Body of pancreas (tissue), 4 donors: ENCODE measurements at regions not wholly inside any gene's neighbourhood (a gene's known extent, or its start where the extent isn't known, plus 50 kb on each side); places are given as distances from the start of the nearest gene placed in this dataset.

Experiments used
- ATAC-seq: fragments of 150-250 bp; one replicate; pipeline ENCODE4 v1.9.1; 2016
- DNase-seq, 4 donors: peaks; one replicate each; pipeline ENCODE4 v3.0.0-alpha.2; 2019
- H3K27ac ChIP-seq, 4 donors: fragments of 200-600 bp; sonication (generic); 1 replicate in 3 of 4; 2 replicates in 1 of 4; pipeline versions ENCODE4 v1.5.1 to v1.6.1; 2016 to 2019; ENCODE audit warnings: mild to moderate bottlenecking in 1 of 4, mixed read lengths in 1 of 4, moderate library complexity in 1 of 4
- H3K27me3 ChIP-seq, 2 donors: fragments of 200-600 bp; sonication (generic); one replicate each; pipeline ENCODE4 v1.6.0; 2016; ENCODE audit warnings: mild to moderate bottlenecking in 1 of 2
- H3K36me3 ChIP-seq, 2 donors: fragments of 200-600 bp; sonication (generic); replicated peaks in 1 of 2; 2 replicates each; pipeline ENCODE4 v1.5.1; 2016; ENCODE audit warnings: low read depth in 2 of 2; ENCODE audit not compliant: insufficient read depth in 1 of 2
- H3K4me1 ChIP-seq: fragments of 200-600 bp; sonication (generic); one replicate; pipeline ENCODE4 v1.6.0; 2016
- H3K4me3 ChIP-seq, 2 donors: fragments of 200-600 bp; sonication (generic); 1 replicate in 1 of 2; 2 replicates in 1 of 2; pipeline ENCODE4 v1.5.1; 2016 to 2019
- H3K9me3 ChIP-seq, 3 donors: fragments of 200-600 bp; sonication (generic); 1 replicate in 2 of 3; 2 replicates in 1 of 3; pipeline ENCODE4 v1.5.1; 2016
- POLR2A ChIP-seq, 3 donors: fragments of 450-650 bp; IDR thresholded peaks; one replicate each; pipeline ENCODE4 v1.6.1; 2016; ENCODE audit warnings: antibody characterized with exemption in 3 of 3, mild to moderate bottlenecking in 2 of 3
- WGBS, 2 donors: methylation state at CpG; one replicate each; pipeline ENCODE4 v1.1.5; 2017; 5-methylcytosine and 5-hydroxymethylcytosine counted together
- intact Hi-C: fragments of 100-400 bp; cut with DNase I; formaldehyde crosslinking; loops from one replicate; pipeline ENCODE4 v1.15.1; 2023
- TF ChIP-seq, protein P1 (sequence below), 7 experiments: fragments of 450-650 bp in 4 of 7; fragments of 200-600 bp in 3 of 7; sonication (generic) in 3 of 7; IDR thresholded peaks; one replicate each; pipeline ENCODE4 v1.5.1; 2016 to 2019; ENCODE audit warnings: antibody characterized with exemption in 7 of 7

DNA sequence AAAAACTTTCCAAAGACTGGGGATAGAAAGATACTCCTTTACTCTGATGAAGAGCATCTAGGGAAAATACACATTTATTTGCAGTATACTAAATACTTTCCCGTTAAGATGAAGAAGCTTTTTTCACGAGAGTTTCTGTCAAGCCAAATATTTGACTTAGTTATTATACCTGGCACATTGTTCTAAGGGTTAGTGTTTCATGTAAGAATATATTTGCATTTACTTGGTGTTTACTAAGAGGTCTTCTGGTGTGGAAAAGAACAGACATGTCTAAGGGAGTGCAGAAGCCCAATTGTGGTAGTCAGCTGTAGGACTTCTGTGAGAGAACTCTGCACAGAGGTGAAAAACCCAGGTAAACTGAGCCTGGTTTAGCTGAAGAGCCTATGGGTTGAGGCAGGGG lies 457.6 kb upstream of the SOX11 start:
- H3K27ac ChIP-seq: no peak overlapping the region
- DNase-seq (no peak), ATAC-seq (no peak)
- no peak for TF ChIP-seq POLR2A (IDR thresholded peaks at IDR 0.05)
- TF ChIP-seq, protein P1, sequence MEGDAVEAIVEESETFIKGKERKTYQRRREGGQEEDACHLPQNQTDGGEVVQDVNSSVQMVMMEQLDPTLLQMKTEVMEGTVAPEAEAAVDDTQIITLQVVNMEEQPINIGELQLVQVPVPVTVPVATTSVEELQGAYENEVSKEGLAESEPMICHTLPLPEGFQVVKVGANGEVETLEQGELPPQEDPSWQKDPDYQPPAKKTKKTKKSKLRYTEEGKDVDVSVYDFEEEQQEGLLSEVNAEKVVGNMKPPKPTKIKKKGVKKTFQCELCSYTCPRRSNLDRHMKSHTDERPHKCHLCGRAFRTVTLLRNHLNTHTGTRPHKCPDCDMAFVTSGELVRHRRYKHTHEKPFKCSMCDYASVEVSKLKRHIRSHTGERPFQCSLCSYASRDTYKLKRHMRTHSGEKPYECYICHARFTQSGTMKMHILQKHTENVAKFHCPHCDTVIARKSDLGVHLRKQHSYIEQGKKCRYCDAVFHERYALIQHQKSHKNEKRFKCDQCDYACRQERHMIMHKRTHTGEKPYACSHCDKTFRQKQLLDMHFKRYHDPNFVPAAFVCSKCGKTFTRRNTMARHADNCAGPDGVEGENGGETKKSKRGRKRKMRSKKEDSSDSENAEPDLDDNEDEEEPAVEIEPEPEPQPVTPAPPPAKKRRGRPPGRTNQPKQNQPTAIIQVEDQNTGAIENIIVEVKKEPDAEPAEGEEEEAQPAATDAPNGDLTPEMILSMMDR (IDR thresholded peaks at IDR 0.05): no peak
- 41 to 47% methylated on average over 2 of the region's 2 CpGs for WGBS, 2 donors
- intact Hi-C loops: no loop called here
- no peaks in the 10 kb centered on the region for H3K4me1 ChIP-seq
- H3K27me3 ChIP-seq: no peaks in the 10 kb centered on the region
- no peaks in the 10 kb centered on the region for H3K9me3 ChIP-seq
- H3K36me3 ChIP-seq: no peaks in the 10 kb centered on the region
- H3K4me3 ChIP-seq: no peak overlapping the region

DNA sequence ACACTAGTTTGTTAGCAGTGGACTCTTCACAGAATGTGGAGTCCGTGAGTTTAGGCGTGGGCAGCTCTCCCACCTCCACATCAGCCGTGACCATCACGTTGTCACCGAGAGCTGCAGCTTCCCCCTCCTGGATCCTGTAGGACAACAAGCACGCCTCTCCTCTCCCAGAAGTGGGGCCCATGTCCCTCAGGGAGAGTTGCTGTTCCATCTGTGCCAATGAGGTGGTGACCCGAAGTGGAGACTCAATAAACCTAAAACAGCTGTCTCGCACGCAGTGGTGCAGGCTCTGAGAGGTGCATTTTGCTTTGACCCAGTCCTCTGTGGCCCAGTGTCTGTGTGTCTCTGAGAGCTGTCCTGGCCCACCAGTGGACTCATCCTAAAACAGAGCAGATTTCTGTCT lies 456.5 kb upstream of the SOX11 start:
- no peak for DNase-seq
- intact Hi-C loops: no loop called here
- 71 to 82% methylated on average over 9 of the region's 9 CpGs for WGBS, 2 donors

DNA sequence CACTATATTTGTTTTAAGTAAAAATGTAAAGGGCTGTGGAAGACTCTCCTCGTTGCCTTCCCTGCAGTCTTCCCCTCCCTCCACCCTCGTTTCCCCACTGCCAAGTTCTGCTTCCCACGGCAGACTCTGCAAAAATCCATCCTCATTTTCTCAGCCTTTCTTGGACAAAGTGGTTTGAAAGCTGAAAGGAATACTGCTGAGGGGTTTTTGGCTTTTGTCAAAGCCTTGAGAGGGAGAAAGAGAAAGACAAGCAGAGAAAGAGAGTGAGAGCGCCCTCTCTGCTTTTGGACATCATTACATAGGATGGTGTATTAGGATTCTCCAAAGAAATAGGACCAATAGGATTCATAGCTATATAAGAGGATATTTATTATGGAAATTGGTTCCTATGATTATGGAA lies 455.9 kb upstream of the SOX11 start:
- no peak for TF ChIP-seq POLR2A (IDR thresholded peaks at IDR 0.05)
- TF ChIP-seq, protein P1 (IDR thresholded peaks at IDR 0.05): no peak
- no peaks in the 10 kb centered on the region for H3K27me3 ChIP-seq
- no peaks in the 10 kb centered on the region for H3K4me1 ChIP-seq
- no peaks in the 10 kb centered on the region for H3K36me3 ChIP-seq
- no peak overlapping the region for H3K27ac ChIP-seq
- H3K4me3 ChIP-seq: no peak overlapping the region
- no peaks in the 10 kb centered on the region for H3K9me3 ChIP-seq
- DNase-seq (no peak), ATAC-seq (no peak)
- intact Hi-C loops: no loop called here
- WGBS, 2 donors: 34 to 39% methylated on average over 4 of the region's 4 CpGs

More for the DNA sequence above, 456.5 kb upstream of the SOX11 start:
- no peaks in the 10 kb centered on the region for H3K9me3 ChIP-seq
- no peak overlapping the region for H3K4me3 ChIP-seq
- no peak overlapping the region for H3K27ac ChIP-seq
- no peaks in the 10 kb centered on the region for H3K36me3 ChIP-seq
- no peaks in the 10 kb centered on the region for H3K27me3 ChIP-seq
- no peaks in the 10 kb centered on the region for H3K4me1 ChIP-seq
- no peak for ATAC-seq
- TF ChIP-seq POLR2A (IDR thresholded peaks at IDR 0.05): no peak
- TF ChIP-seq, protein P1 (IDR thresholded peaks at IDR 0.05): no peak

DNA sequence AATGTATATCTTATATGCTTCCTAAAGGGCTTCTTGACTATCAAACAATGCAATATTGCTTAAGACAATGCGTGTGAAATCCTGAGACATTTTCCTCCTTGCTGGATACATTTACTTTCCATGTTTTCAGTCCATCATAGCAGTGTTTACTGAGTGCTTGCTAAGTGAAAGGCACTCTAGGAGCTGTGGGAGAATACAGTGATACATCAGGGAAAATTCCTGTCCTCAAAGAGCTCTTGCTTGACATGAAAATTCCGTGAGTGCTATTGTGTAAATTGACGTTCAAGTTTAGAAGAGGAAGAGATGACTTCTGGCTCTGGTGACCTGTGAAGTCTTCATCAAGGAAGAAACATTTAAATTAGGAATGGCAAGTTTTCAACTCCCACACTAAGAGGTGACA lies 449.4 kb upstream of the SOX11 start:
- intact Hi-C loops: no loop called here

DNA sequence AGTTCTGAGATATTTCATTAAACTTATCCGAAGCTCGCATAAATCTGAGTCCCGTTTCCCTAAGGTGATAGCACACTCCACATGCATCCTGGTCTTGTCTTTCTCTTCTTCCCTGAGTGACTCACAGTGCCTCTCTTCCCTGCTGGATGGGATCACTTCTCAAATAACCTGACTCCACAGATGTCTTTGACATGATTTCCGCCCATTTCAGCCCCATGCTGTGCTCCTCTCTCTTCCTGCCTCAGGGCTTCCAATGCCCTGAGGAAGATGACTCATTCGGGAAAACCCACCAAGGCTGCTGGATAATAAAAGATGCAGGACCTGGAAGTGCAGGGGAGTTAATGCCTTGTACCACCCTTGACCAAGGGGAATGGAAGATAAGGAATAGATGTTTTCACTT lies 441.7 kb upstream of the SOX11 start:
- ATAC-seq (no peak), DNase-seq (no peak)
- Histone ChIP-seq H3K27me3 (no peaks in the 10 kb centered on the region), H3K4me1 (no peaks in the 10 kb centered on the region), H3K4me3 (no peak overlapping the region), H3K36me3 (no peaks in the 10 kb centered on the region), H3K9me3 (no peaks in the 10 kb centered on the region), H3K27ac (no peak overlapping the region)
- intact Hi-C loops: no loop called here
- TF ChIP-seq, protein P1 (IDR thresholded peaks at IDR 0.05): no peak
- TF ChIP-seq POLR2A (IDR thresholded peaks at IDR 0.05): no peak
- WGBS, 2 donors: 55 to 60% methylated on average over 5 of the region's 5 CpGs

More for the DNA sequence above, 449.4 kb upstream of the SOX11 start:
- Histone ChIP-seq H3K4me3 (no peak overlapping the region), H3K27ac (no peak overlapping the region), H3K27me3 (no peaks in the 10 kb centered on the region), H3K4me1 (no peaks in the 10 kb centered on the region), H3K9me3 (no peaks in the 10 kb centered on the region), H3K36me3 (no peaks in the 10 kb centered on the region)
- WGBS, 2 donors: 35 to 47% methylated on average over 3 of the region's 3 CpGs
- DNase-seq (no peak), ATAC-seq (no peak)
- TF ChIP-seq, protein P1 (IDR thresholded peaks at IDR 0.05): no peak
- TF ChIP-seq POLR2A (IDR thresholded peaks at IDR 0.05): no peak
